H9 (cell line): ENCODE measurements at regions not wholly inside any gene's neighbourhood (a gene's known extent, or its start where the extent isn't known, plus 50 kb on each side); places are given as distances from the start of the nearest gene placed in this dataset.

Experiments
- DNase-seq: peaks from one replicate; pipeline ENCODE4 v3.0.0-alpha.2; 2017
- H2AFZ ChIP-seq: one replicate; pipeline ENCODE4 v1.6.1; 2013; ENCODE audit warnings: mild to moderate bottlenecking, low read length, control low read depth, moderate library complexity
- H2AK5ac ChIP-seq: 2 replicates; pipeline ENCODE4 v1.6.1; 2013; ENCODE audit warnings: low read length, control low read depth, mixed read lengths; ENCODE audit not compliant: insufficient read length
- H2BK120ac ChIP-seq: one replicate; pipeline ENCODE4 v1.6.1; 2013; ENCODE audit warnings: low read depth, mild to moderate bottlenecking, low read length, control low read depth, inconsistent platforms; ENCODE audit not compliant: poor library complexity, severe bottlenecking
- H2BK12ac ChIP-seq: 2 replicates; pipeline ENCODE4 v1.6.1; 2013; ENCODE audit warnings: low read length, control low read depth, mixed read lengths, low read depth; ENCODE audit not compliant: insufficient read length
- H2BK15ac ChIP-seq: 2 replicates; pipeline ENCODE4 v1.6.1; 2013; ENCODE audit warnings: low read depth, low read length, control low read depth
- H2BK20ac ChIP-seq: one replicate; pipeline ENCODE4 v1.6.1; 2013; ENCODE audit warnings: low read depth, mild to moderate bottlenecking, low read length, control low read depth, inconsistent platforms; ENCODE audit not compliant: poor library complexity, severe bottlenecking
- H2BK5ac ChIP-seq: 2 replicates; pipeline ENCODE4 v1.6.1; 2013; ENCODE audit warnings: low read length, control low read depth, mixed read lengths; ENCODE audit not compliant: insufficient read length
- H3K14ac ChIP-seq: 2 replicates; pipeline ENCODE4 v1.6.1; 2013; ENCODE audit warnings: low read length, control low read depth; ENCODE audit not compliant: insufficient read depth
- H3K18ac ChIP-seq: 2 replicates; pipeline ENCODE4 v1.6.1; 2013; ENCODE audit warnings: low read depth, mild to moderate bottlenecking, mixed read lengths, low read length, control low read depth; ENCODE audit not compliant: insufficient read length
- H3K23ac ChIP-seq: 2 replicates; pipeline ENCODE4 v1.6.1; 2013; ENCODE audit warnings: low read length, control low read depth, mixed read lengths, low read depth; ENCODE audit not compliant: insufficient read length
- H3K23me2 ChIP-seq: 2 replicates; pipeline ENCODE4 v1.6.1; 2013; ENCODE audit warnings: low read depth, mild to moderate bottlenecking, mixed read lengths, low read length, control low read depth; ENCODE audit not compliant: insufficient read length, poor library complexity, severe bottlenecking
- H3K27ac ChIP-seq: 2 replicates; pipeline ENCODE4 v1.5.1; 2013; ENCODE audit warnings: low read length, control low read depth, mixed read lengths, low read depth; ENCODE audit not compliant: insufficient read length
- H3K27me3 ChIP-seq: 2 replicates; pipeline ENCODE4 v1.6.1; 2013; ENCODE audit warnings: low read length, control low read depth, inconsistent platforms; ENCODE audit not compliant: insufficient read depth
- H3K4ac ChIP-seq: 2 replicates; pipeline ENCODE4 v1.6.1; 2013; ENCODE audit warnings: low read depth, mild to moderate bottlenecking, control low read depth, inconsistent platforms, low read length, moderate library complexity
- H3K4me1 ChIP-seq: 2 replicates; pipeline ENCODE4 v1.6.1; 2013; ENCODE audit warnings: low read length, control low read depth, inconsistent platforms; ENCODE audit not compliant: insufficient read depth
- H3K4me2 ChIP-seq: 2 replicates; pipeline ENCODE4 v1.6.1; 2013; ENCODE audit warnings: low read length, control low read depth, mixed read lengths; ENCODE audit not compliant: insufficient read length, insufficient read depth
- H3K56ac ChIP-seq: 2 replicates; pipeline ENCODE4 v1.6.1; 2013; ENCODE audit warnings: low read depth, mild to moderate bottlenecking, mixed read lengths, low read length, control low read depth; ENCODE audit not compliant: insufficient read length
- H3K79me1 ChIP-seq: 2 replicates; pipeline ENCODE4 v1.6.1; 2013; ENCODE audit warnings: low read depth, mild to moderate bottlenecking, moderate library complexity, low read length, control low read depth, inconsistent platforms; ENCODE audit not compliant: insufficient read depth, poor library complexity, severe bottlenecking
- H3K79me2 ChIP-seq: 2 replicates; pipeline ENCODE4 v1.6.1; 2013; ENCODE audit warnings: low read length, control low read depth, inconsistent platforms; ENCODE audit not compliant: insufficient read depth
- H3K9ac ChIP-seq: 2 replicates; pipeline ENCODE4 v1.6.1; 2013; ENCODE audit warnings: low read length, control low read depth, mixed read lengths; ENCODE audit not compliant: insufficient read length; ENCODE audit errors: extremely low read depth
- H3K9me3 ChIP-seq: one replicate; pipeline ENCODE4 v1.6.1; 2013; ENCODE audit warnings: low read depth, low read length, inconsistent platforms; ENCODE audit not compliant: control insufficient read depth
- H3T11ph ChIP-seq: one replicate; pipeline ENCODE4 v1.6.1; 2013; ENCODE audit warnings: mild to moderate bottlenecking, low read length, control low read depth, inconsistent platforms
- H4K20me1 ChIP-seq: one replicate; pipeline ENCODE4 v1.6.1; 2013; ENCODE audit not compliant: control insufficient read depth, insufficient read length, insufficient read depth
- H4K5ac ChIP-seq: 2 replicates; pipeline ENCODE4 v1.6.1; 2013; ENCODE audit warnings: low read depth, mild to moderate bottlenecking, mixed read lengths, low read length, control low read depth; ENCODE audit not compliant: insufficient read length
- H4K8ac ChIP-seq: replicated peaks from 2 replicates; pipeline ENCODE4 v1.6.1; 2013; ENCODE audit warnings: low read length, control low read depth, mixed read lengths, low read depth; ENCODE audit not compliant: insufficient read length
- H4K91ac ChIP-seq: 2 replicates; pipeline ENCODE4 v1.6.1; 2013; ENCODE audit warnings: low read depth, mild to moderate bottlenecking, moderate library complexity, mixed read lengths, low read length, control low read depth; ENCODE audit not compliant: insufficient read length
- H3K27ac Mint-ChIP-seq, 3 experiments: 2 replicates in 2 of 3; 3 replicates in 1 of 3; pipeline ENCODE4 v1.8.0; 2020 to 2021; ENCODE audit warnings: mixed read lengths in 3 of 3, mild to moderate bottlenecking in 1 of 3, moderate library complexity in 1 of 3
- H3K27me3 Mint-ChIP-seq: 2 replicates; pipeline ENCODE4 v1.8.0; 2021; ENCODE audit warnings: low read depth, mild to moderate bottlenecking, moderate library complexity, mixed read lengths
- H3K36me3 Mint-ChIP-seq, 3 experiments: 2 replicates in 2 of 3; 3 replicates in 1 of 3; pipeline ENCODE4 v1.8.0; 2020 to 2021; ENCODE audit warnings: low read depth in 3 of 3, mixed read lengths in 3 of 3; ENCODE audit not compliant: insufficient read depth in 1 of 3
- H3K4me1 Mint-ChIP-seq, 2 experiments: 2 replicates each; pipeline ENCODE4 v1.8.0; 2020; ENCODE audit warnings: mixed read lengths in 2 of 2
- H3K4me3 Mint-ChIP-seq, 2 experiments: 2 replicates in 1 of 2; 3 replicates in 1 of 2; pipeline ENCODE4 v1.8.0; 2020 to 2021; ENCODE audit warnings: mild to moderate bottlenecking in 2 of 2, mixed read lengths in 2 of 2, moderate library complexity in 1 of 2
- H3K9me3 Mint-ChIP-seq, 2 experiments: 2 replicates in 1 of 2; 3 replicates in 1 of 2; pipeline ENCODE4 v1.8.0; 2020; ENCODE audit warnings: mild to moderate bottlenecking in 2 of 2, mixed read lengths in 2 of 2, moderate library complexity in 1 of 2
- CTCF ChIP-seq: fragments of 200-600 bp; sonication (generic); conservative IDR thresholded peaks from 3 replicates; pipeline ENCODE4 v1.8.0; 2021; ENCODE audit warnings: antibody characterized with exemption, mild to moderate bottlenecking
- WGBS: extraction: QIAGEN DNeasy Blood & Tissue Kit; methylation state at CpG from one replicate; pipeline ENCODE4 v1.1.7; 2013; ENCODE audit warnings: missing lambda C conversion rate, low lambda C conversion rate, mixed read lengths; ENCODE audit not compliant: insufficient read length; ENCODE audit errors: extremely low coverage; 5-methylcytosine and 5-hydroxymethylcytosine counted together

- Mint-ChIP-seq H3K27me3 (peaks cover 98% of the 10 kb centered on the region), H3K4me1 (peaks cover 8 to 11% of the 10 kb centered on the region in 2 experiments), H3K27ac (no peak overlapping the region), H3K36me3 (no peaks in the 10 kb centered on the region), H3K4me3 (no peak overlapping the region), H3K9me3 (peaks cover 8 to 15% of the 10 kb centered on the region in 2 experiments; a peak in 4 of 5 replicates)
- Histone ChIP-seq H4K8ac (no peak overlapping the region), H3K23me2 (no peaks in the 10 kb centered on the region), H3T11ph (no peak overlapping the region), H3K79me1 (no peaks in the 10 kb centered on the region), H3K9ac (no peak overlapping the region), H3K4me1 (no peaks in the 10 kb centered on the region), H2AK5ac (no peak overlapping the region), H2BK12ac (no peak overlapping the region), H3K23ac (no peak overlapping the region), H3K27ac (no peak overlapping the region), H2BK15ac (no peak overlapping the region), H4K20me1 (no peaks in the 10 kb centered on the region), H2AFZ (no peak overlapping the region), H2BK5ac (no peak overlapping the region), H3K56ac (no peak overlapping the region), H3K4ac (no peak overlapping the region), H3K27me3 (peaks cover 49% of the 10 kb centered on the region), H4K5ac (no peak overlapping the region), H2BK120ac (no peak overlapping the region), H2BK20ac (no peak overlapping the region), H3K4me2 (no peak overlapping the region), H3K79me2 (no peaks in the 10 kb centered on the region), H3K14ac (no peak overlapping the region), H4K91ac (no peak overlapping the region), H3K9me3 (no peaks in the 10 kb centered on the region), H3K18ac (no peak overlapping the region)
- no CpG with 5 or more reads among the region's 1 CpG for WGBS
- DNase-seq, result no peak
- no peak for TF ChIP-seq CTCF
Measured at GRCh38 chr4:104912518-104912917, 234.2 kb upstream of the TET2 start.
